AG09319 (cell line): ENCODE measurements at regions not wholly inside any gene's neighbourhood (a gene's known extent, or its start where the extent isn't known, plus 50 kb on each side); places are given as distances from the start of the nearest gene placed in this dataset.

Source experiments
- DNase-seq: peaks from one replicate; pipeline ENCODE4 v3.0.0-alpha.2; 2010; ENCODE audit warnings: low read depth; ENCODE audit errors: extremely low read depth
- TF ChIP-seq, protein P1 (sequence below): IDR thresholded peaks from 2 replicates; pipeline ENCODE4 v1.5.1; 2011; ENCODE audit warnings: low read depth, mild to moderate bottlenecking, inconsistent platforms, low read length, moderate library complexity

DNA sequence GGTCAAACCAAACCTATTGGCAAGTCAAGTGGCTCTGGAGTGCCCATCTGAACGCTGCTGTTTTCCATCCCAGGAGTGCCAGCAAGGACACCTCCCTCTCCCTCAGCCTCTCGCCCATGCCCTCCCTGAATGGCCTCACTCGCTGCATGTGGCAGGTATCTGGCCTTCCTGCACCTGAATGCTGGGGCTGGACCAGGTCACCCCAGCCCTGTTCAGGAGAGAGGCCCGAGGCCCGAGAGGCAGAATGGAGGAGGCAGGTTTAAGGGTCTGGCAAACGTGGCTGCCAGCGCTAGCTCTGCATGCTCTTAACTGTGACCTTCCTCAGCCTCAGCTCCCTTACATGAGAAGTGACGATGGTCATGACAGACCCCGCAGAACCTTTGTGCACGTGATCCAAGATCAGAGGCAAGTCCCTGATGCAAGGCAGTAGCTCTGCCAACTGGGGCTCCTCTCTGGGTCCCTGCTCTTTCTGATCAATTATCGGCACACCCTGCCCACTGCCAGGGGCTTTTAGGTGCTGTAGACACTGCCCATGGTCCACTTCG is 295.7 kb upstream of the ZMIZ1 start:
- TF ChIP-seq, protein P1, sequence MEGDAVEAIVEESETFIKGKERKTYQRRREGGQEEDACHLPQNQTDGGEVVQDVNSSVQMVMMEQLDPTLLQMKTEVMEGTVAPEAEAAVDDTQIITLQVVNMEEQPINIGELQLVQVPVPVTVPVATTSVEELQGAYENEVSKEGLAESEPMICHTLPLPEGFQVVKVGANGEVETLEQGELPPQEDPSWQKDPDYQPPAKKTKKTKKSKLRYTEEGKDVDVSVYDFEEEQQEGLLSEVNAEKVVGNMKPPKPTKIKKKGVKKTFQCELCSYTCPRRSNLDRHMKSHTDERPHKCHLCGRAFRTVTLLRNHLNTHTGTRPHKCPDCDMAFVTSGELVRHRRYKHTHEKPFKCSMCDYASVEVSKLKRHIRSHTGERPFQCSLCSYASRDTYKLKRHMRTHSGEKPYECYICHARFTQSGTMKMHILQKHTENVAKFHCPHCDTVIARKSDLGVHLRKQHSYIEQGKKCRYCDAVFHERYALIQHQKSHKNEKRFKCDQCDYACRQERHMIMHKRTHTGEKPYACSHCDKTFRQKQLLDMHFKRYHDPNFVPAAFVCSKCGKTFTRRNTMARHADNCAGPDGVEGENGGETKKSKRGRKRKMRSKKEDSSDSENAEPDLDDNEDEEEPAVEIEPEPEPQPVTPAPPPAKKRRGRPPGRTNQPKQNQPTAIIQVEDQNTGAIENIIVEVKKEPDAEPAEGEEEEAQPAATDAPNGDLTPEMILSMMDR, result no peak
- DNase-seq, result no peak

GRCh38 chr10:78774614-78774998 is 294.2 kb upstream of the ZMIZ1 start:
- TF ChIP-seq, protein P1, result no peak
- no peak for DNase-seq

- DNase-seq, result no peak
- TF ChIP-seq, protein P1, result no peak; the same call in 1 of the 2 replicates
These were observed 293.6 kb upstream of the ZMIZ1 start for GRCh38 chr10:78774999-78775711.

- TF ChIP-seq, protein P1, result no peak
- DNase-seq, result no peak
These were observed 292.9 kb upstream of the ZMIZ1 start for GRCh38 chr10:78775891-78776290.

DNA sequence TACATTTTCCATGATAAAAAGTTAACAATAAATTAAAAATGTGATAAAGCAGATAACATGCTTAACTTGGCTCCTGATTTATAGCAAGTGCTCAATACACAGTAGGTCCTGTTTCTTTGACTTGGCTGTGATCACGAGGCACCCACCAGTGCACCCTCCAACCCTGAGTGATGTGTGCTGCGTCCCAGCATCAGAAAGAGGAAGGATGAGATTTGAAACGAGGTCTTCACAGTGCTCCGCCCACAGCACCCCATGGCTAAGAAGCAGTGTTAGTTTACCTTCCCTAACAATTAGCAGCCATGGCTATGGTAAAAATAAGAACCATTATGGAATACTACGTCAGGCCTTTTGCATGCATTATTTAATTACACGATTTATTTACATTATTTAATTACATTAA is 292.0 kb upstream of the ZMIZ1 start:
- TF ChIP-seq, protein P1, result no peak
- no peak for DNase-seq

GRCh38 chr10:78777466-78777865 is 291.3 kb upstream of the ZMIZ1 start:
- TF ChIP-seq, protein P1, result no peak
- DNase-seq, result no peak

DNA sequence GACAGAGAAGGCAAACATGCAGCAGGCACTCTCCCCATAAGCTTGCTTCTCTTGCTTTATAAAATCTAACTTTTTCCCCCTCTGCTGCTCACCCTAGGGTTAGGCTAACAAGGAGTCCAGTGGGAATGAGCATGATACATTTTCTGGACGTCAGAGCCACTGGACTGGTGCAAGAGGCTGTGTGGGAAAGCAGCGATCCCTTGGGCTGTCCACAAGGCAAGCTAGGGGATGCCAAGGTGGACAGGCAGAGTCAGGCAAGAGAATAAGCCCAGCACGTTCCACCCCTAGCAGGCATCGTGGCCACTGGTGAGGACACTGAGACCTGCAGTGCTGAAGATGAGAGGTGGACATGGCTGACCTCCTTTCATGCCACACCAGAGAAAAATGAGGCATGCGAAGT is 290.9 kb upstream of the ZMIZ1 start:
- no peak for DNase-seq

More for the DNA sequence above, 290.9 kb upstream of the ZMIZ1 start:
- TF ChIP-seq, protein P1, result no peak
